SKM-1 treated with dmso at 0.1 percent for 144 hours (cell line): ENCODE measurements at regions not wholly inside any gene's neighbourhood (a gene's known extent, or its start where the extent isn't known, plus 50 kb on each side); places are given as distances from the start of the nearest gene placed in this dataset.
"Not testable (repeated sequence)": the region's sequence is repeated elsewhere in the genome, so short reads cannot be mapped to it uniquely, and the experiment has no call there.

Experiments used
- DNase-seq: peaks from one replicate; lab custom pipeline; 2025; ENCODE audit not compliant: unreplicated experiment; lab: John Stamatoyannopoulos, UW

DNA sequence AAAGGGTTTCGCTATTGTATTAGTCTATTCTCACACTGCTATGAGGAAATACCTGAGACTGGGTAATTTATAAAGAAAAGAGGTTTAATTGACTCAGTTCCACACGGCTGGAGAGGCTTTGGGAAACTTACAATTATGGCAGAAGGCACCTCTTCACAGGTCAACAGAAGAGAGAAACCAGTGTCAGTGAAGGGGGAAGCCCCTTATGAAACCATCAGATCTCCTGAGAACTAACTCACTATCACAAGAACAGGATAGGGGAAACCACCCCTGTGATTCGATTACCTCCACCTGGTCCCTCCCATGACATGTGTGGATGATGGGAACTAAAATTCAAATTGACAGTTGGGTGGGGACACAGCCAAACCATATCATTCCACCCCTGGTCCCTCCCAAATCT, 589.5 kb downstream of the CENPC start:
- DNase-seq, result no peak

GRCh38 chr4:66949419-66949818, 595.9 kb downstream of the CENPC start:
- peak; percentile 94 for DNase-seq

DNA sequence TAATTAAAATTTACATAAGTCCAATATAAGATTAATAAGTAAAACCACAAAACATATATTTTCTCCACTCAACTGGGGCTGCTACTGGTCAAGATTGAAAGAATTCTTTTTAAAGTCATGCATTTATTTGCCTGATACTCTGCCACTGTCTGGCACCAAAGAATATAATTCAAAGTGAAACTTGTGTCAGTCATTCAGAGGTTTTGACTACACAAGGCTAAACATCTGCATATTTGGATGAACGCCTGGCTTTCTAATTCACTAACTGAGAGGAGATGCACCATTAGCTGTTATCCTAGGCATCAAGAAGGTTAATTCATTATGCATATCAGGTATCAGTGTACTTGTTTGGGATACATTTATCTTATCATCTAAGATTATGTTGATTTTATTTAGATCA, 598.5 kb downstream of the CENPC start:
- DNase-seq, result no peak

DNA sequence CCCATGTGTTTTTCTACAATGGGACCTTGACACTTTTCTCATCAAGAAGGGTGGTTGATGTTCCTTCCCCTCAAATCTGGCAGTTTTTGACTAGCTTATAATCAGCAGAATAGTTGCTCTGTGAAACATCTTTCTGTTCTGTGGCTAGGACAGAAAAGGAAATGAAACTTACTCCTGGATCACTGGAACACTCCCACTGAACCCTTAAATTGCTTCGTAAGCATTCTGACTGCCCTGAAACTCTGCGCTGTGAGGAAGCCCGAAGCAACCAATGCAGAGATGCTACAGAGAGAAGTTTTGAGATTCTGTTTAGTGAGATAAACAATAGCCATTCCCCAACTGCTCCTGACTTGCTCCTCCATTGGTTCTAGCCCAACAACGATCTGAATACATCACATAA, 602.2 kb downstream of the CENPC start:
- no peak for DNase-seq

- not testable (repeated sequence) for DNase-seq
Observed at GRCh38 chr4:66931981-66932380, 613.3 kb downstream of the CENPC start.

GRCh38 chr4:66930206-66930605, 615.1 kb downstream of the CENPC start:
- DNase-seq, result no peak

- no peak for DNase-seq
Observed at GRCh38 chr4:66929748-66930147, 615.6 kb downstream of the CENPC start.

DNA sequence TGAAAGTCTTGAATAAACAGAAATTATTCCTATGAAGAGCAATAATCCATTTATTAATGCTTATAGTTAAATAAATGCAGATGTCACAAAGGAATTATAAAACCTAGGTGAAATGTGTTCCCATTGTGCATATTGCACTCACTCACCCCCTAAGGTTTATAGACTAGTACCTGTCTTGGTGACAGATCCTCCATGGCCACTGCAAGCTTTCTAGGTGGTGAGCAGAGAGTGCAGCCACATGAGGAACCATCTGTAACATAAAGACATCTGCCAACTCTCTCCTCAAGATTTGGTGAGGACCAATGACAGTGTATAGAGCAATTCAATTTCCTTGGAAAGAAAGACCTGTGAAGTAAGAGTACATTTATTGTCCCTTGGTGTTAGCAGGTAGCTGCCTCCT, 616.4 kb downstream of the CENPC start:
- DNase-seq, result not testable (repeated sequence)

- no peak for DNase-seq
Observed at GRCh38 chr4:66927937-66928336, 617.4 kb downstream of the CENPC start.

DNA sequence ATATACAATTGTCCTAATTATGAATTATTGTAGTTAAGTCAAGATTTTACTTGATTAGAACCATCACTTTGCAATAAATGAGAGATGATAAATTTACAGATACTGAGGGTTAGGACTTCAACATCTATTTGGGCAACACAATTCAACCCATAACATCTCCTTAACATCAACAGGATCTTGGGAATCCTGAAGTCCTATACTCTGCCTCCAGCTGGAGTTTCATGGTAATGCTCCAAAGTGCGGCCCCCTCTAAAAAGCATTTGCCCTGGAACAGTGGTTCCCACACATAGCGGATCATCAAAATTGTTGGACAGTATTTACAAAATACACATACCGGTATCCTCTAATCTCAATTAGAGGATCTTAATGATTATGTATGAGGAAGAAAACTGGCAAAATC, 618.6 kb downstream of the CENPC start:
- no peak for DNase-seq

GRCh38 chr4:66923081-66923865, 622.0 kb downstream of the CENPC start:
- DNase-seq, result no peak

DNA sequence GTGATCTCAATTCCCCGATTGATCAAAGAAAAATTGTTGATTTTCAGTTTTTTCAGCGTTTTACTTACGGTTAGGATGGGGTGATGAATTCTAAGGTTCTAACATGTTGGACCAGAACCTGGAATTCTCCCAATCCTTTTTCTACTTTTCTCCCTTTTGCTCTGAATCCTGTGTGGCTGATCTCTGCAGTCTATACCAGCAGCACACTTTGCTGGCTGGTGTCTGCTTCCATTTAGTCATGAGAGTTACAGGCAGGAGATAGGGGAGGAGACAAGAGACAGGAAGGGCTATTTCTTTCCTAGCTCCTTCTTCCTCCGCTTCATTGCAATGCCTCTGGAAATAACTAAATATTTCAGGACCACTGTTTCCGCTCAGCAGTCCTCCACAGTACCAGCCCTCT, 623.9 kb downstream of the CENPC start:
- no peak for DNase-seq

DNA sequence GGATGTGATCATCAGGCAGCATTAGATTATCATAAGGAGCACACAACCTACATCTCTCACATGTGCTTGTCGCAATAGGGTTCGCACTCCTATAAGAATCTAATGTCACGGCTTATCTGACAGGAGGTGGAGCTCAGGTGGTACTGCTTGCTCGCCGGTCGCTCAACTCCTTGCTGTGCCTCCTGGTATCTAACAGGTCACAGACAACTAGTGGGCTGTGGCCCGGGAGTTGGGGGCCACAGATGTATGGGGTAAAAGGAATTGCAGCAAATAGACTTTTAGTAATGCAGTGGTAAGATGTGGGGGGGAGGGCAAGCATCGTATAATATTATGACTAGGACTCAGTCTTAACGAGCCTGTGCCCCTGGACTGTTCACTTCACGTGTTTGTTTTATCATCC, 624.8 kb downstream of the CENPC start:
- DNase-seq, result no peak

DNA sequence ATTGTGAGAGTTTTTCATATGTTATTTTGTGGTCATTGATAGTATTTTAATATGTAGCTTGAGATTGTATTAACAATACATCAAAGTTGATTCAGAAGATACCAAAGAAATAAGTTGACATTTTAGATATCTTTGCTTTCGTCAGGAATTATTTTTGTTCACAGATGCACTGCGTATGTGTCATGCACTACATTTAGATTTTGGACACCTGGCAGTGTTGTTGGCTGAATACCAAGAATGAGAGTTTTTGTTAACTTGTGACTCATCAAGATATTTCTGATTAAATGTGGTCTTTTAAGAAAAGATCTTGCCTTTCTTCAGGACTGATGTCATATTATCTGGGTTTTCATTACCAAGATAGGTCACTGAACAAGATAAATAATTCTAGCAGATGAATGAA, 633.4 kb downstream of the CENPC start:
- DNase-seq, result no peak

DNA sequence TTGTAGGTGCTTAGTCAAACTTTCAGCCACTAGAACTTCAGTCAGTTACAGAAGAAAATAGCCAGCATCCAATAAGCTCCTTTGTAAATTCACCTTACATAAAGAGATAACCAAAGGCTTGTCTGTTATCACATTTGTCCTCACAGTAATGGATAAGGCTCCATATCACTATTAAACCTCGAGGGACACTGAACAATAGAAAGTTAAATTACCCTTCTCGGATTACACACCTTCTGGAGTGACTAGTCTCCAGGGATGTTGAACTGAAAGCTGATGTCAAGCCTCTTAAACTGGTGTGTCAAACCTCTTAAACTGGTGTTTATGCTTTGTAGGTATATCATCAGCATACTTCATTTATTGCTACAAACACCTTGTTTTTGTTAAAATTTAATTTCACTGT, 639.0 kb downstream of the CENPC start:
- no peak for DNase-seq

- DNase-seq, result no peak
Observed at GRCh38 chr4:66899422-66900065, 645.8 kb downstream of the CENPC start.

- DNase-seq, result no peak
Observed at GRCh38 chr4:66893807-66894206, 651.5 kb downstream of the CENPC start.

GRCh38 chr4:66887061-66887460, 658.2 kb downstream of the CENPC start:
- no peak for DNase-seq

DNA sequence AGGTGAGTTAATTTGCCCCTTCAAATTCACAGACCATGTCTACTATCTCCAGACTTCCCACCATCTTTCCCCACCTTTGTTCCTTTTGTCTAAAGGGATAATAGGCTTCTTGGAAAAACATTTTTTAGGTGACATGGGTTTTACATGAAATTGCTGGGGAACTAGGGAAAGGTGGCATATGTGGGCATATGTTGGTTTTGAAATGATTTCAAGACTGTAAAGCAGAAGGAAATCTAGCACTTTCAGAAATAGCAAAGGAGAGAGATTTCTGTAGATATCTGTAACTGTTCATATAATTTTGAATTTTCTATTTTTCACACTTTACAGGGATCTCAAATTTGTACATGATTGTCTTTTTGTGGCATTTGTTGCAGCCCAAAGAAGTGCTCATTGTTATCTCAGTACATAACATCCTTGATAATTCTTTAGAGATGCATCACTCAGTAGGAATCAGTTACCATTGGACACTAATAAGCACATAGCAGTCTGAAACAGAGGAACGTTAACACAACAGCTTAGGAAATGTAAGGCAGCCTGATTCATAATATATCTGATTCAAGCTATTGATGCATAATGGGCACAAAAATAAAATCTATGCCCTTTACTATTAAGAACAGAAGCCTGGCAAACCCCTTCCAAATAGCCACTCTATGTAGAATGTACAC, 659.7 kb downstream of the CENPC start:
- no peak for DNase-seq

- DNase-seq, result no peak
Observed at GRCh38 chr4:66876946-66877345, 668.4 kb downstream of the CENPC start.

GRCh38 chr4:66872661-66873060, 672.6 kb downstream of the CENPC start:
- DNase-seq, result no peak

DNA sequence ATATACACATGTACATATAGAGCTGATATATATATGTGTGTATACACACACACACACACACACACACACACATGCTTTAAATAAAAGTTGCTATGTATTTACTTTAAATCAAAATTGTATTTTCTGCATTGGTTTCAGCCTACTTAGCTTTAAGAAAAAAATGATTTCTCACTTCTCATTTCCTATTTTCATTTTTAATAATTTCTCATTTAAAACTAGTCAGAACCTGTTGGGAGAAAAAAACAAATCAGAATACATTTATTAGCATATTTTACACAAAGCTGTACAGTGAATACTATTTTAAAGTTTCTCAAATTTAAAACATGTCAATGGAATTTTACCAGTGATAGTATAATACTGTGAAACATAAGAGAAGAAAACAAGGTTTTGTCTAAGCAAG, 681.8 kb downstream of the CENPC start:
- no peak for DNase-seq
